H9 (cell line): ENCODE measurements at regions not wholly inside any gene's neighbourhood (a gene's known extent, or its start where the extent isn't known, plus 50 kb on each side); places are given as distances from the start of the nearest gene placed in this dataset.

ENCODE experiments used
- DNase-seq: peaks from one replicate; pipeline ENCODE4 v3.0.0-alpha.2; 2017
- H2AFZ ChIP-seq: one replicate; pipeline ENCODE4 v1.6.1; 2013; ENCODE audit warnings: mild to moderate bottlenecking, low read length, control low read depth, moderate library complexity
- H2AK5ac ChIP-seq: 2 replicates; pipeline ENCODE4 v1.6.1; 2013; ENCODE audit warnings: low read length, control low read depth, mixed read lengths; ENCODE audit not compliant: insufficient read length
- H2BK120ac ChIP-seq: one replicate; pipeline ENCODE4 v1.6.1; 2013; ENCODE audit warnings: low read depth, mild to moderate bottlenecking, low read length, control low read depth, inconsistent platforms; ENCODE audit not compliant: poor library complexity, severe bottlenecking
- H2BK12ac ChIP-seq: 2 replicates; pipeline ENCODE4 v1.6.1; 2013; ENCODE audit warnings: low read length, control low read depth, mixed read lengths, low read depth; ENCODE audit not compliant: insufficient read length
- H2BK15ac ChIP-seq: 2 replicates; pipeline ENCODE4 v1.6.1; 2013; ENCODE audit warnings: low read depth, low read length, control low read depth
- H2BK20ac ChIP-seq: one replicate; pipeline ENCODE4 v1.6.1; 2013; ENCODE audit warnings: low read depth, mild to moderate bottlenecking, low read length, control low read depth, inconsistent platforms; ENCODE audit not compliant: poor library complexity, severe bottlenecking
- H2BK5ac ChIP-seq: 2 replicates; pipeline ENCODE4 v1.6.1; 2013; ENCODE audit warnings: low read length, control low read depth, mixed read lengths; ENCODE audit not compliant: insufficient read length
- H3K14ac ChIP-seq: 2 replicates; pipeline ENCODE4 v1.6.1; 2013; ENCODE audit warnings: low read length, control low read depth; ENCODE audit not compliant: insufficient read depth
- H3K18ac ChIP-seq: 2 replicates; pipeline ENCODE4 v1.6.1; 2013; ENCODE audit warnings: low read depth, mild to moderate bottlenecking, mixed read lengths, low read length, control low read depth; ENCODE audit not compliant: insufficient read length
- H3K23ac ChIP-seq: 2 replicates; pipeline ENCODE4 v1.6.1; 2013; ENCODE audit warnings: low read length, control low read depth, mixed read lengths, low read depth; ENCODE audit not compliant: insufficient read length
- H3K23me2 ChIP-seq: 2 replicates; pipeline ENCODE4 v1.6.1; 2013; ENCODE audit warnings: low read depth, mild to moderate bottlenecking, mixed read lengths, low read length, control low read depth; ENCODE audit not compliant: insufficient read length, poor library complexity, severe bottlenecking
- H3K27ac ChIP-seq: 2 replicates; pipeline ENCODE4 v1.5.1; 2013; ENCODE audit warnings: low read length, control low read depth, mixed read lengths, low read depth; ENCODE audit not compliant: insufficient read length
- H3K27me3 ChIP-seq: 2 replicates; pipeline ENCODE4 v1.6.1; 2013; ENCODE audit warnings: low read length, control low read depth, inconsistent platforms; ENCODE audit not compliant: insufficient read depth
- H3K4ac ChIP-seq: 2 replicates; pipeline ENCODE4 v1.6.1; 2013; ENCODE audit warnings: low read depth, mild to moderate bottlenecking, control low read depth, inconsistent platforms, low read length, moderate library complexity
- H3K4me1 ChIP-seq: 2 replicates; pipeline ENCODE4 v1.6.1; 2013; ENCODE audit warnings: low read length, control low read depth, inconsistent platforms; ENCODE audit not compliant: insufficient read depth
- H3K4me2 ChIP-seq: 2 replicates; pipeline ENCODE4 v1.6.1; 2013; ENCODE audit warnings: low read length, control low read depth, mixed read lengths; ENCODE audit not compliant: insufficient read length, insufficient read depth
- H3K56ac ChIP-seq: 2 replicates; pipeline ENCODE4 v1.6.1; 2013; ENCODE audit warnings: low read depth, mild to moderate bottlenecking, mixed read lengths, low read length, control low read depth; ENCODE audit not compliant: insufficient read length
- H3K79me1 ChIP-seq: 2 replicates; pipeline ENCODE4 v1.6.1; 2013; ENCODE audit warnings: low read depth, mild to moderate bottlenecking, moderate library complexity, low read length, control low read depth, inconsistent platforms; ENCODE audit not compliant: insufficient read depth, poor library complexity, severe bottlenecking
- H3K79me2 ChIP-seq: 2 replicates; pipeline ENCODE4 v1.6.1; 2013; ENCODE audit warnings: low read length, control low read depth, inconsistent platforms; ENCODE audit not compliant: insufficient read depth
- H3K9ac ChIP-seq: 2 replicates; pipeline ENCODE4 v1.6.1; 2013; ENCODE audit warnings: low read length, control low read depth, mixed read lengths; ENCODE audit not compliant: insufficient read length; ENCODE audit errors: extremely low read depth
- H3K9me3 ChIP-seq: one replicate; pipeline ENCODE4 v1.6.1; 2013; ENCODE audit warnings: low read depth, low read length, inconsistent platforms; ENCODE audit not compliant: control insufficient read depth
- H3T11ph ChIP-seq: one replicate; pipeline ENCODE4 v1.6.1; 2013; ENCODE audit warnings: mild to moderate bottlenecking, low read length, control low read depth, inconsistent platforms
- H4K20me1 ChIP-seq: one replicate; pipeline ENCODE4 v1.6.1; 2013; ENCODE audit not compliant: control insufficient read depth, insufficient read length, insufficient read depth
- H4K5ac ChIP-seq: 2 replicates; pipeline ENCODE4 v1.6.1; 2013; ENCODE audit warnings: low read depth, mild to moderate bottlenecking, mixed read lengths, low read length, control low read depth; ENCODE audit not compliant: insufficient read length
- H4K8ac ChIP-seq: replicated peaks from 2 replicates; pipeline ENCODE4 v1.6.1; 2013; ENCODE audit warnings: low read length, control low read depth, mixed read lengths, low read depth; ENCODE audit not compliant: insufficient read length
- H4K91ac ChIP-seq: 2 replicates; pipeline ENCODE4 v1.6.1; 2013; ENCODE audit warnings: low read depth, mild to moderate bottlenecking, moderate library complexity, mixed read lengths, low read length, control low read depth; ENCODE audit not compliant: insufficient read length
- H3K27ac Mint-ChIP-seq, 3 experiments: 2 replicates in 2 of 3; 3 replicates in 1 of 3; pipeline ENCODE4 v1.8.0; 2020 to 2021; ENCODE audit warnings: mixed read lengths in 3 of 3, mild to moderate bottlenecking in 1 of 3, moderate library complexity in 1 of 3
- H3K27me3 Mint-ChIP-seq: 2 replicates; pipeline ENCODE4 v1.8.0; 2021; ENCODE audit warnings: low read depth, mild to moderate bottlenecking, moderate library complexity, mixed read lengths
- H3K36me3 Mint-ChIP-seq, 3 experiments: 2 replicates in 2 of 3; 3 replicates in 1 of 3; pipeline ENCODE4 v1.8.0; 2020 to 2021; ENCODE audit warnings: low read depth in 3 of 3, mixed read lengths in 3 of 3; ENCODE audit not compliant: insufficient read depth in 1 of 3
- H3K4me1 Mint-ChIP-seq, 2 experiments: 2 replicates each; pipeline ENCODE4 v1.8.0; 2020; ENCODE audit warnings: mixed read lengths in 2 of 2
- H3K4me3 Mint-ChIP-seq, 2 experiments: 2 replicates in 1 of 2; 3 replicates in 1 of 2; pipeline ENCODE4 v1.8.0; 2020 to 2021; ENCODE audit warnings: mild to moderate bottlenecking in 2 of 2, mixed read lengths in 2 of 2, moderate library complexity in 1 of 2
- H3K9me3 Mint-ChIP-seq, 2 experiments: 2 replicates in 1 of 2; 3 replicates in 1 of 2; pipeline ENCODE4 v1.8.0; 2020; ENCODE audit warnings: mild to moderate bottlenecking in 2 of 2, mixed read lengths in 2 of 2, moderate library complexity in 1 of 2
- WGBS: extraction: QIAGEN DNeasy Blood & Tissue Kit; methylation state at CpG from one replicate; pipeline ENCODE4 v1.1.7; 2013; ENCODE audit warnings: missing lambda C conversion rate, low lambda C conversion rate, mixed read lengths; ENCODE audit not compliant: insufficient read length; ENCODE audit errors: extremely low coverage; 5-methylcytosine and 5-hydroxymethylcytosine counted together
- TF ChIP-seq, protein P1 (sequence below): fragments of 200-600 bp; sonication (generic); conservative IDR thresholded peaks from 3 replicates; pipeline ENCODE4 v1.8.0; 2021; ENCODE audit warnings: antibody characterized with exemption, mild to moderate bottlenecking

DNA sequence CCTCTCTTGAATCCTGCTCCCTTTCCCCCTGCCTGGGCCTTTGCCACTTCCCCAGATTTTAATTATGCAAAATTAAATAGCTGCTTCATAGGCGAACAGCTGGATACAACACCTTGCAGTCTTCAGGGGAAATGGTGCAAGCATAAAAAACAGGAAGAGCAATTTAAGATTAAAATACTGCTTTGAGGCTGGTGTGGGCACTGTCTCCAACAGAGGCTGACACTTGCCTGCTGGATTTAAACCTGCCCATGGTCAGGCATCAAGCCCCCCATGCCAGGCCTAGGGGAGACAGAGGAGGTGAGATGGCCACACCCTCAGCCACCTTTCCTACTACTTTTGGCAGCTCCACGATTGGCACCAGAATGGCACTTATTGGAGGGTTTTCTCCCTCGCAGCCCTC lies 110.1 kb upstream of the DIO3 start:
- no peak overlapping the region for H3K56ac ChIP-seq
- H3K9ac ChIP-seq = no peak overlapping the region
- no peak overlapping the region for H3K4ac ChIP-seq
- no peaks in the 10 kb centered on the region for H3K36me3 Mint-ChIP-seq
- H3K9me3 Mint-ChIP-seq = no peaks in the 10 kb centered on the region; a peak in 1 of 5 replicates
- H4K91ac ChIP-seq = no peak overlapping the region
- no peak overlapping the region for H3K18ac ChIP-seq
- no CpG with 5 or more reads among the region's 3 CpGs for WGBS
- no peak overlapping the region for H3K27ac Mint-ChIP-seq
- H3K4me2 ChIP-seq = no peak overlapping the region
- no peak overlapping the region for H4K8ac ChIP-seq
- H3K27me3 ChIP-seq = peaks cover 8% of the 10 kb centered on the region
- H2BK5ac ChIP-seq = no peak overlapping the region
- no peak overlapping the region for H4K5ac ChIP-seq
- no peak overlapping the region for H3K4me3 Mint-ChIP-seq
- TF ChIP-seq, protein P1, sequence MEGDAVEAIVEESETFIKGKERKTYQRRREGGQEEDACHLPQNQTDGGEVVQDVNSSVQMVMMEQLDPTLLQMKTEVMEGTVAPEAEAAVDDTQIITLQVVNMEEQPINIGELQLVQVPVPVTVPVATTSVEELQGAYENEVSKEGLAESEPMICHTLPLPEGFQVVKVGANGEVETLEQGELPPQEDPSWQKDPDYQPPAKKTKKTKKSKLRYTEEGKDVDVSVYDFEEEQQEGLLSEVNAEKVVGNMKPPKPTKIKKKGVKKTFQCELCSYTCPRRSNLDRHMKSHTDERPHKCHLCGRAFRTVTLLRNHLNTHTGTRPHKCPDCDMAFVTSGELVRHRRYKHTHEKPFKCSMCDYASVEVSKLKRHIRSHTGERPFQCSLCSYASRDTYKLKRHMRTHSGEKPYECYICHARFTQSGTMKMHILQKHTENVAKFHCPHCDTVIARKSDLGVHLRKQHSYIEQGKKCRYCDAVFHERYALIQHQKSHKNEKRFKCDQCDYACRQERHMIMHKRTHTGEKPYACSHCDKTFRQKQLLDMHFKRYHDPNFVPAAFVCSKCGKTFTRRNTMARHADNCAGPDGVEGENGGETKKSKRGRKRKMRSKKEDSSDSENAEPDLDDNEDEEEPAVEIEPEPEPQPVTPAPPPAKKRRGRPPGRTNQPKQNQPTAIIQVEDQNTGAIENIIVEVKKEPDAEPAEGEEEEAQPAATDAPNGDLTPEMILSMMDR = no peak
- no peak overlapping the region for H2BK15ac ChIP-seq
- no peak overlapping the region for H2AFZ ChIP-seq
- no peaks in the 10 kb centered on the region for H3K23me2 ChIP-seq
- no peak overlapping the region for H3K27ac ChIP-seq
- H2BK12ac ChIP-seq = no peak overlapping the region
- no peak overlapping the region for H3K14ac ChIP-seq
- H2BK20ac ChIP-seq = no peak overlapping the region
- no peak overlapping the region for H2BK120ac ChIP-seq
- DNase-seq = no peak
- no peak overlapping the region for H3T11ph ChIP-seq
- peaks cover 7 to 12% of the 10 kb centered on the region in 2 experiments for H3K4me1 Mint-ChIP-seq
- H3K27me3 Mint-ChIP-seq = peaks cover 49% of the 10 kb centered on the region
- no peaks in the 10 kb centered on the region for H3K79me1 ChIP-seq
- H3K9me3 ChIP-seq = no peaks in the 10 kb centered on the region
- no peaks in the 10 kb centered on the region for H4K20me1 ChIP-seq
- no peak overlapping the region for H3K23ac ChIP-seq
- no peaks in the 10 kb centered on the region for H3K79me2 ChIP-seq
- H2AK5ac ChIP-seq = no peak overlapping the region
- H3K4me1 ChIP-seq = no peaks in the 10 kb centered on the region
